DND-41 (cell line): ENCODE measurements at regions not wholly inside any gene's neighbourhood (a gene's known extent, or its start where the extent isn't known, plus 50 kb on each side); places are given as distances from the start of the nearest gene placed in this dataset.

Experiments
- EZH2 ChIP-seq: IDR thresholded peaks from 3 replicates; pipeline ENCODE4 v1.6.1; 2012; ENCODE audit warnings: borderline replicate concordance, low read depth, mild to moderate bottlenecking, moderate library complexity, low read length, inconsistent platforms; ENCODE audit not compliant: severe bottlenecking
- TF ChIP-seq, protein P1 (sequence below): IDR thresholded peaks from 2 replicates; pipeline ENCODE4 v1.5.1; 2012; ENCODE audit warnings: borderline replicate concordance, low read length, moderate library complexity, mild to moderate bottlenecking; ENCODE audit not compliant: poor library complexity, severe bottlenecking; ENCODE audit errors: extremely low read depth

DNA sequence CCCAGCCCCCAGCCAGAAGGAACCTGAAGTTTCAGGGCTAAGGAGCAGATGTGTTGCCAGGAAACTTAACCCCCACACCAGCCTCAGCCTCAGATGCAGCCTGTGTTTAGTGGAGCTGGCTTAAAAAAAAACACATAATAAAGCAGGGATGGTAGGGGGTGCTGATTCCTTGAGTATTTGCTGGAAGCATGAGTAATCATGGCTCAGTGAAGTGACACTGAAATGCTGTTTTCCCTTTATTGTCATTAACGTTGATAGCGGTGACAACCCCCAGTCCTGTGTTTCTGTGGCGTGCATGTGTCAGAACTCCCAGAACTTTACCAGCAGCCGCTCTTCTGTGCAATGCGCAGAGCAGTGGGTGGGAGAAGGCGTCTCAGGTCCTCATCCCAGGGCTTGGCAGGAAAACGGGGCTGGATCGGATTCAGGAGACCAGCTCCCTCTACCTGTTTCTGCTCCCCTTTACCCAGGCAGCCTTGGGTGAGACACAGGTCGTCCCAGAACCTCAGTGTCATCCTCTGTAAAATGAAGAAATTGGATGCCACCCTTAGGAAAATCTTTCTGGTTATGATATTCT lies 1282.1 kb downstream of the TBC1D22A start:
- TF ChIP-seq, protein P1, sequence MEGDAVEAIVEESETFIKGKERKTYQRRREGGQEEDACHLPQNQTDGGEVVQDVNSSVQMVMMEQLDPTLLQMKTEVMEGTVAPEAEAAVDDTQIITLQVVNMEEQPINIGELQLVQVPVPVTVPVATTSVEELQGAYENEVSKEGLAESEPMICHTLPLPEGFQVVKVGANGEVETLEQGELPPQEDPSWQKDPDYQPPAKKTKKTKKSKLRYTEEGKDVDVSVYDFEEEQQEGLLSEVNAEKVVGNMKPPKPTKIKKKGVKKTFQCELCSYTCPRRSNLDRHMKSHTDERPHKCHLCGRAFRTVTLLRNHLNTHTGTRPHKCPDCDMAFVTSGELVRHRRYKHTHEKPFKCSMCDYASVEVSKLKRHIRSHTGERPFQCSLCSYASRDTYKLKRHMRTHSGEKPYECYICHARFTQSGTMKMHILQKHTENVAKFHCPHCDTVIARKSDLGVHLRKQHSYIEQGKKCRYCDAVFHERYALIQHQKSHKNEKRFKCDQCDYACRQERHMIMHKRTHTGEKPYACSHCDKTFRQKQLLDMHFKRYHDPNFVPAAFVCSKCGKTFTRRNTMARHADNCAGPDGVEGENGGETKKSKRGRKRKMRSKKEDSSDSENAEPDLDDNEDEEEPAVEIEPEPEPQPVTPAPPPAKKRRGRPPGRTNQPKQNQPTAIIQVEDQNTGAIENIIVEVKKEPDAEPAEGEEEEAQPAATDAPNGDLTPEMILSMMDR = peak; percentile 52
- no peak for TF ChIP-seq EZH2
